Trophoblast cell (in vitro differentiated cells and primary cell): ENCODE measurements at regions not wholly inside any gene's neighbourhood (a gene's known extent, or its start where the extent isn't known, plus 50 kb on each side); places are given as distances from the start of the nearest gene placed in this dataset.

Experiments
- DNase-seq, 2 donors: peaks; one replicate each; pipeline ENCODE4 v3.0.0-alpha.2; 2016
- H2AFZ ChIP-seq: 2 replicates; pipeline ENCODE4 v1.6.1; 2013; ENCODE audit warnings: low read length, moderate library complexity, mild to moderate bottlenecking; ENCODE audit not compliant: insufficient read depth, poor library complexity
- H2AK5ac ChIP-seq: 2 replicates; pipeline ENCODE4 v1.6.1; 2013; ENCODE audit warnings: mild to moderate bottlenecking, low read length
- H2BK120ac ChIP-seq: 2 replicates; pipeline ENCODE4 v1.6.1; 2013; ENCODE audit warnings: low read length, mild to moderate bottlenecking, moderate library complexity; ENCODE audit not compliant: insufficient read depth, poor library complexity
- H2BK12ac ChIP-seq: 2 replicates; pipeline ENCODE4 v1.6.1; 2013; ENCODE audit warnings: mild to moderate bottlenecking, low read length, moderate library complexity
- H2BK5ac ChIP-seq: 2 replicates; pipeline ENCODE4 v1.6.1; 2013; ENCODE audit warnings: low read length, low read depth, moderate library complexity, mild to moderate bottlenecking; ENCODE audit not compliant: poor library complexity
- H3K14ac ChIP-seq: 2 replicates; pipeline ENCODE4 v1.6.1; 2013; ENCODE audit warnings: mild to moderate bottlenecking, low read length
- H3K18ac ChIP-seq: 2 replicates; pipeline ENCODE4 v1.6.1; 2013; ENCODE audit warnings: mild to moderate bottlenecking, low read length
- H3K23ac ChIP-seq: 2 replicates; pipeline ENCODE4 v1.6.1; 2013; ENCODE audit warnings: low read length
- H3K27ac ChIP-seq: 2 replicates; pipeline ENCODE4 v1.5.1; 2013; ENCODE audit warnings: low read depth, mild to moderate bottlenecking, inconsistent platforms, low read length, moderate library complexity
- H3K27me3 ChIP-seq: 2 replicates; pipeline ENCODE4 v1.6.1; 2013; ENCODE audit warnings: inconsistent platforms, mild to moderate bottlenecking, low read length, moderate library complexity; ENCODE audit not compliant: insufficient read depth
- H3K36me3 ChIP-seq, 2 experiments: 1 replicate in 1 of 2; 2 replicates in 1 of 2; pipeline ENCODE4 v1.6.1; 2013; ENCODE audit warnings: low read length in 2 of 2, mild to moderate bottlenecking in 2 of 2, moderate library complexity in 1 of 2; ENCODE audit not compliant: insufficient read depth in 2 of 2, control insufficient read depth in 1 of 2
- H3K4ac ChIP-seq: 2 replicates; pipeline ENCODE4 v1.6.1; 2013; ENCODE audit warnings: low read depth, mild to moderate bottlenecking, low read length, moderate library complexity
- H3K4me1 ChIP-seq, 2 experiments: 1 replicate in 1 of 2; 2 replicates in 1 of 2; pipeline ENCODE4 v1.6.1; 2013; ENCODE audit warnings: low read length in 2 of 2, mild to moderate bottlenecking in 2 of 2, moderate library complexity in 1 of 2; ENCODE audit not compliant: insufficient read depth in 2 of 2, control insufficient read depth in 1 of 2
- H3K4me2 ChIP-seq: 2 replicates; pipeline ENCODE4 v1.6.1; 2013; ENCODE audit warnings: inconsistent platforms, mild to moderate bottlenecking, low read length, moderate library complexity
- H3K4me3 ChIP-seq: 2 replicates; pipeline ENCODE4 v1.5.1; 2013; ENCODE audit warnings: mild to moderate bottlenecking, low read depth, low read length, inconsistent platforms
- H3K79me1 ChIP-seq: one replicate; pipeline ENCODE4 v1.6.1; 2013; ENCODE audit warnings: low read length
- H3K79me2 ChIP-seq: 2 replicates; pipeline ENCODE4 v1.6.1; 2013; ENCODE audit warnings: low read length, mild to moderate bottlenecking; ENCODE audit not compliant: control insufficient read depth, insufficient read depth, poor library complexity
- H3K9ac ChIP-seq: 2 replicates; pipeline ENCODE4 v1.6.1; 2013; ENCODE audit warnings: mild to moderate bottlenecking, low read length
- H3K9me3 ChIP-seq: 2 replicates; pipeline ENCODE4 v1.6.1; 2013; ENCODE audit warnings: low read depth, mild to moderate bottlenecking, control low read depth, inconsistent platforms, low read length; ENCODE audit not compliant: insufficient read depth
- H4K12ac ChIP-seq: 2 replicates; pipeline ENCODE4 v1.6.1; 2013; ENCODE audit warnings: low read depth, mild to moderate bottlenecking, low read length, moderate library complexity
- H4K8ac ChIP-seq: 2 replicates; pipeline ENCODE4 v1.6.1; 2013; ENCODE audit warnings: low read depth, mild to moderate bottlenecking, low read length, moderate library complexity
- H4K91ac ChIP-seq: one replicate; pipeline ENCODE4 v1.6.1; 2013; ENCODE audit warnings: low read depth, mild to moderate bottlenecking, low read length, moderate library complexity
- WGBS: extraction: QIAGEN DNeasy Blood & Tissue Kit; methylation state at CpG from one replicate; pipeline ENCODE4 v1.1.7; 2013; ENCODE audit warnings: missing lambda C conversion rate; ENCODE audit not compliant: insufficient read length, insufficient coverage; ENCODE audit errors: extremely low coverage; 5-methylcytosine and 5-hydroxymethylcytosine counted together

GRCh38 chr3:168364967-168365366 lies 269.2 kb upstream of the GOLIM4 start:
- no peak overlapping the region for H3K18ac ChIP-seq
- H2BK5ac ChIP-seq = no peak overlapping the region
- no peaks in the 10 kb centered on the region for H3K27me3 ChIP-seq
- no peak overlapping the region for H3K27ac ChIP-seq
- H3K14ac ChIP-seq = no peak overlapping the region
- H4K12ac ChIP-seq = no peak overlapping the region
- no peak overlapping the region for H3K4ac ChIP-seq
- no peak for DNase-seq
- H3K4me2 ChIP-seq = no peak overlapping the region
- no peak overlapping the region for H2AFZ ChIP-seq
- no peak overlapping the region for H3K4me3 ChIP-seq
- no peak overlapping the region for H4K91ac ChIP-seq
- no CpG with 5 or more reads among the region's 1 CpG for WGBS
- no peak overlapping the region for H3K23ac ChIP-seq
- no peaks in the 10 kb centered on the region for H3K36me3 ChIP-seq
- H3K9ac ChIP-seq = no peak overlapping the region
- H3K9me3 ChIP-seq = no peaks in the 10 kb centered on the region
- no peak overlapping the region for H4K8ac ChIP-seq
- no peaks in the 10 kb centered on the region for H3K79me1 ChIP-seq
- no peaks in the 10 kb centered on the region for H3K79me2 ChIP-seq
- no peak overlapping the region for H2AK5ac ChIP-seq
- H2BK120ac ChIP-seq = no peak overlapping the region
- H3K4me1 ChIP-seq = no peaks in the 10 kb centered on the region
- H2BK12ac ChIP-seq = no peak overlapping the region

- Histone ChIP-seq H3K9ac (no peak overlapping the region), H3K4me3 (no peak overlapping the region), H2BK12ac (no peak overlapping the region), H3K79me2 (no peaks in the 10 kb centered on the region), H3K4me1 (no peaks in the 10 kb centered on the region), H3K18ac (no peak overlapping the region), H4K8ac (no peak overlapping the region), H2BK120ac (no peak overlapping the region), H3K23ac (no peak overlapping the region), H3K4ac (no peak overlapping the region), H3K27ac (no peak overlapping the region), H3K9me3 (no peaks in the 10 kb centered on the region), H4K12ac (no peak overlapping the region), H3K36me3 (no peaks in the 10 kb centered on the region), H2AFZ (no peak overlapping the region), H3K27me3 (no peaks in the 10 kb centered on the region), H2BK5ac (no peak overlapping the region), H4K91ac (no peak overlapping the region), H3K14ac (no peak overlapping the region), H2AK5ac (no peak overlapping the region), H3K79me1 (no peaks in the 10 kb centered on the region), H3K4me2 (no peak overlapping the region)
- no CpG with 5 or more reads among the region's 4 CpGs for WGBS
- no peak for DNase-seq
Observed at GRCh38 chr3:168362661-168363247, 267.0 kb upstream of the GOLIM4 start.

- Histone ChIP-seq H4K91ac (no peak overlapping the region), H3K36me3 (no peaks in the 10 kb centered on the region), H2AFZ (no peak overlapping the region), H3K27ac (no peak overlapping the region), H4K12ac (no peak overlapping the region), H3K79me1 (no peaks in the 10 kb centered on the region), H3K79me2 (no peaks in the 10 kb centered on the region), H3K4me1 (no peaks in the 10 kb centered on the region), H3K4ac (no peak overlapping the region), H3K27me3 (no peaks in the 10 kb centered on the region), H4K8ac (no peak overlapping the region), H3K14ac (no peak overlapping the region), H2AK5ac (no peak overlapping the region), H3K4me2 (no peak overlapping the region), H2BK5ac (no peak overlapping the region), H3K9ac (no peak overlapping the region), H3K4me3 (no peak overlapping the region), H2BK120ac (no peak overlapping the region), H3K9me3 (no peaks in the 10 kb centered on the region), H3K18ac (no peak overlapping the region), H2BK12ac (no peak overlapping the region), H3K23ac (no peak overlapping the region)
- DNase-seq = no peak
Observed at GRCh38 chr3:168362156-168362555, 266.4 kb upstream of the GOLIM4 start.

GRCh38 chr3:168360993-168361392 lies 265.3 kb upstream of the GOLIM4 start:
- WGBS = no CpG with 5 or more reads among the region's 3 CpGs
- Histone ChIP-seq H2AK5ac (no peak overlapping the region), H3K4me1 (no peaks in the 10 kb centered on the region), H2AFZ (no peak overlapping the region), H3K79me2 (no peaks in the 10 kb centered on the region), H3K79me1 (no peaks in the 10 kb centered on the region), H3K4ac (no peak overlapping the region), H3K27me3 (no peaks in the 10 kb centered on the region), H3K4me2 (no peak overlapping the region), H4K91ac (no peak overlapping the region), H4K12ac (no peak overlapping the region), H3K4me3 (no peak overlapping the region), H3K14ac (no peak overlapping the region), H3K9ac (no peak overlapping the region), H2BK120ac (no peak overlapping the region), H4K8ac (no peak overlapping the region), H3K18ac (no peak overlapping the region), H3K9me3 (no peaks in the 10 kb centered on the region), H3K23ac (no peak overlapping the region), H3K36me3 (no peaks in the 10 kb centered on the region), H2BK5ac (no peak overlapping the region), H2BK12ac (no peak overlapping the region), H3K27ac (no peak overlapping the region)
- no peak for DNase-seq
